ENCODE measurements at regions not wholly inside any gene's neighbourhood (a gene's known extent, or its start where the extent isn't known, plus 50 kb on each side); places are given as distances from the start of the nearest gene placed in this dataset.

GRCh38 chr7:93626869-93627268 is 52.3 kb upstream of the CALCR start:
- TF ChIP-seq, protein P1, sequence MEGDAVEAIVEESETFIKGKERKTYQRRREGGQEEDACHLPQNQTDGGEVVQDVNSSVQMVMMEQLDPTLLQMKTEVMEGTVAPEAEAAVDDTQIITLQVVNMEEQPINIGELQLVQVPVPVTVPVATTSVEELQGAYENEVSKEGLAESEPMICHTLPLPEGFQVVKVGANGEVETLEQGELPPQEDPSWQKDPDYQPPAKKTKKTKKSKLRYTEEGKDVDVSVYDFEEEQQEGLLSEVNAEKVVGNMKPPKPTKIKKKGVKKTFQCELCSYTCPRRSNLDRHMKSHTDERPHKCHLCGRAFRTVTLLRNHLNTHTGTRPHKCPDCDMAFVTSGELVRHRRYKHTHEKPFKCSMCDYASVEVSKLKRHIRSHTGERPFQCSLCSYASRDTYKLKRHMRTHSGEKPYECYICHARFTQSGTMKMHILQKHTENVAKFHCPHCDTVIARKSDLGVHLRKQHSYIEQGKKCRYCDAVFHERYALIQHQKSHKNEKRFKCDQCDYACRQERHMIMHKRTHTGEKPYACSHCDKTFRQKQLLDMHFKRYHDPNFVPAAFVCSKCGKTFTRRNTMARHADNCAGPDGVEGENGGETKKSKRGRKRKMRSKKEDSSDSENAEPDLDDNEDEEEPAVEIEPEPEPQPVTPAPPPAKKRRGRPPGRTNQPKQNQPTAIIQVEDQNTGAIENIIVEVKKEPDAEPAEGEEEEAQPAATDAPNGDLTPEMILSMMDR (IDR thresholded peaks at IDR 0.05; ENCODE audit: low read depth, low read length, missing input control) = no peak
- TF ChIP-seq YY1 (IDR thresholded peaks at IDR 0.05) = no peak
- no peak for TF ChIP-seq MAX (IDR thresholded peaks at IDR 0.05)
- TF ChIP-seq SP1 (IDR thresholded peaks at IDR 0.05) = no peak
- no peak for TF ChIP-seq ZBTB33 (IDR thresholded peaks at IDR 0.05)
- no peak for TF ChIP-seq RXRA (IDR thresholded peaks at IDR 0.05)
- no peak for TF ChIP-seq GABPA (IDR thresholded peaks at IDR 0.05 in 1 of 2, conservative IDR thresholded peaks at IDR 0.05 in 1 of 2)
- TF ChIP-seq, protein P2, sequence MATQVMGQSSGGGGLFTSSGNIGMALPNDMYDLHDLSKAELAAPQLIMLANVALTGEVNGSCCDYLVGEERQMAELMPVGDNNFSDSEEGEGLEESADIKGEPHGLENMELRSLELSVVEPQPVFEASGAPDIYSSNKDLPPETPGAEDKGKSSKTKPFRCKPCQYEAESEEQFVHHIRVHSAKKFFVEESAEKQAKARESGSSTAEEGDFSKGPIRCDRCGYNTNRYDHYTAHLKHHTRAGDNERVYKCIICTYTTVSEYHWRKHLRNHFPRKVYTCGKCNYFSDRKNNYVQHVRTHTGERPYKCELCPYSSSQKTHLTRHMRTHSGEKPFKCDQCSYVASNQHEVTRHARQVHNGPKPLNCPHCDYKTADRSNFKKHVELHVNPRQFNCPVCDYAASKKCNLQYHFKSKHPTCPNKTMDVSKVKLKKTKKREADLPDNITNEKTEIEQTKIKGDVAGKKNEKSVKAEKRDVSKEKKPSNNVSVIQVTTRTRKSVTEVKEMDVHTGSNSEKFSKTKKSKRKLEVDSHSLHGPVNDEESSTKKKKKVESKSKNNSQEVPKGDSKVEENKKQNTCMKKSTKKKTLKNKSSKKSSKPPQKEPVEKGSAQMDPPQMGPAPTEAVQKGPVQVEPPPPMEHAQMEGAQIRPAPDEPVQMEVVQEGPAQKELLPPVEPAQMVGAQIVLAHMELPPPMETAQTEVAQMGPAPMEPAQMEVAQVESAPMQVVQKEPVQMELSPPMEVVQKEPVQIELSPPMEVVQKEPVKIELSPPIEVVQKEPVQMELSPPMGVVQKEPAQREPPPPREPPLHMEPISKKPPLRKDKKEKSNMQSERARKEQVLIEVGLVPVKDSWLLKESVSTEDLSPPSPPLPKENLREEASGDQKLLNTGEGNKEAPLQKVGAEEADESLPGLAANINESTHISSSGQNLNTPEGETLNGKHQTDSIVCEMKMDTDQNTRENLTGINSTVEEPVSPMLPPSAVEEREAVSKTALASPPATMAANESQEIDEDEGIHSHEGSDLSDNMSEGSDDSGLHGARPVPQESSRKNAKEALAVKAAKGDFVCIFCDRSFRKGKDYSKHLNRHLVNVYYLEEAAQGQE (IDR thresholded peaks at IDR 0.05) = no peak
- no peak for TF ChIP-seq RAD21 (IDR thresholded peaks at IDR 0.05)

All from liver (tissue), 3 donors.